Activated naive CD4-positive, alpha-beta T cell treated with anti-CD3 and anti-CD28 coated beads, Interleukin-2, amount 50 U/mL, for 16 hours (primary cell): ENCODE measurements at regions not wholly inside any gene's neighbourhood (a gene's known extent, or its start where the extent isn't known, plus 50 kb on each side); places are given as distances from the start of the nearest gene placed in this dataset.

Experiments
- DNase-seq: peaks from one replicate; pipeline ENCODE4 v3.0.0-alpha.2; 2020

DNA sequence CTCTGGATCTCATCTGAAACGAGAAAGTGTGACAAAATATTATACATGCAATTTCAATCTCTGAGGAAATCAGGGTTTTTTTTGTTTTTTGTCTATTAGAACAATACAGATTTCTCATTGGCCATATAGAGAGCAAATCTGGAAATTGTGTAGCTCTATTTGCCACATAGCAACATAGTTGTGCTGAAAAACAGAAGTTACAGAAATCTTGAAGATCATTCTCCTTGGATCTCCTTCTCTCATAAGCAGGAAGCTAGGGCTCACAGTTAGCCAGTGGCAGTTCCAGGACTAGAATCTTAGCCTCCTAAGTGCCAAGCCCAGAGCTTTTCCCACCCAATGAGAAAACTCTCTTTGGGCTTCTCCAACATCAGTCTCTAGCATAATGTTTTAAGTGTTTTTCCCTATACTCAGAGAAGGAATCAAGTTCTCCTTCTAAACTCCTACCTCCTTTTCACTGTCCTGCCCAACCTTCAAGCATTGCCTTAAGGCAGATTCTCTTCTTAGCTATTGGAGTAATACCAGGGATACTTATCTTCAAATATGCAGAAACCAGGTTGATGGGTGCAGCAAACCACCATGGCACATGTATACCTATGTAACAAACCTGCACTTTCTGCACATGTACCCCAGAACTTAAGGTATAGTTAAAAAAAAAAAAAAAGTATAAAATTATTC is 211.6 kb downstream of the ALDH8A1 start:
- DNase-seq, result no peak

DNA sequence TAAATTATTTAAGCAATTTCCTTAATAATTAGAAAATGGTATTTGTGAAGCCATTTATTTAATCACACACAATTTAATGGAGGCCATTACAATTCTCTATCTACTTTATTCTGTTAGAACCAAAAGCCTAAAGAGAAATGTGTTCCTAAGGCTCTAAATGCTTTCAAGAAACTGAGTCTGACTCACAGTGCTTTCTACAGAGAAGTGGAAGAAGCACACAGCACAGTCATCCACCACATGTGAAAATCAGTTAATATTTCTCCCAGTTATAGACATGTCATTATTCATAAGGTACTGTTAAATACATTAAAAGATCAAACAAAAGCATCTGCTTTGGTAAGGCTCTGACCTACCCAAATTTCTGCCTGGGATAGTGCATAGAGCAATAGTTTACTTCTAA is 214.4 kb downstream of the ALDH8A1 start:
- DNase-seq, result no peak

DNA sequence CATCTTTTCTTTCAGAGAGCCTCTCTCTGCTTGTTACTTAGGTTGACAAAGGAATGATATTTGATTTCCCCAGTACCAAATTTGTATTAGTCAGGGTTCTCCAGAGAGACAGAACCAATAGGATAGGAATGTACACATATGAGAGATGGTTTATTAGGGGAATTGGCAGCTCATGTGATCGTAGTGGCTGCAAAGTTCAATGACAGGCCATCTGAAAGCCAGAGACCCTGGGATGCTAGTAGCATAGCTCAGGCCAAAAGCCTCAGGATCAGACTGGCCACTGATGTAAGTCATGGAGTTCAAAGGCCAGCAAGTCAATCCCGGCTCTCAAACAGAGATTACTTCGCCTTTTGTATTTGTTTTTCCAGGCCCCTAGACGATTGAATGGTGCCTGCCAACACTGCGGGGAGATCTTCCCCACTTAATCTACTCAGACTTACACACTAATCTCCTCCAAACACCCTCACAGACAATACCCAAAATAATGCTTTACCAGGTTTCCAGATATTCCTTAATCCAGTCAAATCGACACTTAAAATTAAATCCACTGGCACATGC is 215.5 kb downstream of the ALDH8A1 start:
- no peak for DNase-seq

DNA sequence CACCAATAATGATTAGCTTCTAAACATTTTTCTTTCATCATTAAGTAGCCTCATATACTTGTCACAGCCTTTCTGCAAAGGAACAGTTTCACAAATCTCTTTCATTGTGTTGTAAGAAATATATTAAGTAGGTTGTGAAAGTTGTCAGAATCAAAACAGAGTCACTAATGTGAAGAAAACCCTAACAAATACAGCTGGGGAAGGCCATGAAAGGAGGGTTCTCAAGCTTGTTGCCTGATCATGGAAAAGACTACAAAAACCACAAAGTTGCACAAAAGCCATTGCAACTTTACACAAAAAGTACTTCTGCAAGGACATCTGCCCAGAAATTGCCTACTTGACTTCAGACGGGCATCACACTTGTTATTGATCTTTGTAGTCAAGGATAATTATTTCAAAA is 216.1 kb downstream of the ALDH8A1 start:
- no peak for DNase-seq

DNA sequence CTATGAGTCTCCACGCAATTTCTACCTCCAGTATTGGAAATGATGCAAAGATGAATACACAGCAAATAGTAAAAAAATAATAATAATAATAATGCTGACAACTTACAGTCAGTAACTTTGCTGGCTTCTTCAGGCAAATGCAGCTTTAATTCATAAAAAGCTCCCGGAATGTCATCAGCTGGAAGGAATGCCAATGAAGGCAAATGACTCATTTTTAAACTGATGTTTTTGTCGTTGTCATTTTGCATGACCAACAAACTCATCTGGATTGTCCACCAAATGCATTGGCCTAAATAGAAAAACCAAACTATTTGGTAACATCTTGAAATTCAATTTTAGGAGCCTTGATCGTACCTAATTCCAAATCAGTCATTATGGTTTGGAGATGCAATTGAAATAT is 217.1 kb downstream of the ALDH8A1 start:
- no peak for DNase-seq

DNA sequence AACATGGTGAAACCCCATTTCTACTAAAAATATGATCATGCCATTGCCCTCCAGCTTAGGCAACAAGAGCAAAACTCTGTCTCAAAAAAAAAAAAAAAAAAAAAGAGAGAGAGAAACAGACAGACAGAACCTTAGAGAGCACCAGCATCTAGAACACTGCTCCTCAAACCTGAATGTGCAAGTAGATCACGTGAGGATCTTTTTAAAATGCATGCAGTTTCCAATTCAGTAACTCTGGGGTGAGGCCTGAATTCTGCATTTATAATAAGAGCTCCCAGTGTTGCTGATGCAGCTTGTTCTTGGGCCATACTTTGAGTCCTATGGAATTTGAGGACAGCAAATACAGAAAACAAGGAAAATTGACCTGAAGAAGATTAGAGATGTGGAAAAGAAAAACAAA is 218.3 kb downstream of the ALDH8A1 start:
- DNase-seq, result no peak

DNA sequence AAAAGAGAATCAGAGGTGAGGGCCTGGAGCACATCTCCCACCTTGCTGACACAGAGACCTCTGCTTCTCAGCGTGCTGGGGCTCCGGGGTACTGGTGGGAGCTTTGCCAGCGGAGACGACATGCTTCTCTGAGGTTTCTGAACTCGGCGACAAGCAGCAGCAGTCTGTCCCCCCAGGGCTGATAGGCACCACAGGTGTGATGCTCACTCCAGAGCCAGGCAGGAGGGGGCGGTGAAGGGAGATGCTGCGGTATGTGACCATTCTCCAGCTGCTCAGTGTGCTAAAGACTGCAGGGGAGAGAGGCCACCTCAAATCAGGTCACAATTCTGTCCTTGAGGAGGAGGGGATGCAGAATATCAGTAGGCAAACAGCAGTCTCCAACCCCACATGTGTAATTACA is 219.9 kb downstream of the ALDH8A1 start:
- no peak for DNase-seq

DNA sequence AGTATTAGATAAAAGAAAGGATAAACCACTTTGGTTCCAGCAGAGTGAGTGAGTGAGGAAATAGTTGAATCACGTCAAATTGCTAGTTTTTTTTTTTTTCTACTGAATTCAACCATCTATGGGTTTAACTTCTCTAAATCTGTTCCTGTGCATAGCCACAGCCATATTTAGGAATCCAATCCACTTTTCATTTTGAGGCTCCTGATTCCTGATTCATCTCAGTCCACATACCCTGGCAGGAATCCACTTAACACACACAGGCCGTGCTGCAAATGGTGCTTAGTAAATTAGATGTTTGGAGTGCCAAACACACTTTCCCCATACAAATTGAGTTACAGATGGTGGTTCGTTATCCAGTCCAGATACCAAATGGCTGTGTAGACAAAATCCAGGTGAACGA is 220.3 kb downstream of the ALDH8A1 start:
- no peak for DNase-seq

DNA sequence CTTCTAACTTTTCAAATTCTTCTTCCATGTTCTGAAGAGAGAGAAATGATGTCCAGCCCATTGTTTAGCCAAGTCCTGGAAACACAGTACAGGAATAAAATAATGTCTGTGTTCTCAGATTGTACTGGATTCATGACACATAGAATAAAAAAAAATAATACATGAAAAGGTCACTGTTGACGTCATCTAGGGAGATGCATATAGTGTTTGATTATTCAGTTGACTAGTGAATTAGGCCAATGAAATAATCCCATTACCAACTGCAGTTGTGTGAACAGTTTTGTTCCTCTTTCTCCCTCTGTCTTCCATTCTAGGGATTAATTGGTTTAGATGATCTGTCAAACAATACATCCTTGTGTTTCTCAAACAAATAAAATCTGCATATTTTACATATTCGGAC is 222.8 kb downstream of the ALDH8A1 start:
- DNase-seq, result no peak

DNA sequence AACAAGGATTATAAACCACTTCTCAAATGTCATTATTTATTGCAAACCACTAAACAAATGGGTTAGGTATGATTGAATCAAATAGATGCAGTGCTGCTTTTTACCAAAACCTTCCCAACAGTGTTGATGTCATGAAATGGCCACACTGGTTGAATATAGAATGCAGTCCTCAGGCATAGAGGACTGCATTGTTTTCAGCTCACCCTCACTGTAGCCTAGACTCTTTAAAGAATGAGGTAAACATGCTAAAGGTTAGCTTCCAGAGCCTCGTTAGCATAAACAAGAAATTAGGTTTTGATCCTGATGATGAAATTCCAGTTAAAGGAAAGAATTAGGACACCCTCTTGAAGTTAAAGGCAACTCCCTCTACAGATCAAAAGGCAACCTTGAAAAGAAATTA is 224.3 kb downstream of the ALDH8A1 start:
- no peak for DNase-seq

DNA sequence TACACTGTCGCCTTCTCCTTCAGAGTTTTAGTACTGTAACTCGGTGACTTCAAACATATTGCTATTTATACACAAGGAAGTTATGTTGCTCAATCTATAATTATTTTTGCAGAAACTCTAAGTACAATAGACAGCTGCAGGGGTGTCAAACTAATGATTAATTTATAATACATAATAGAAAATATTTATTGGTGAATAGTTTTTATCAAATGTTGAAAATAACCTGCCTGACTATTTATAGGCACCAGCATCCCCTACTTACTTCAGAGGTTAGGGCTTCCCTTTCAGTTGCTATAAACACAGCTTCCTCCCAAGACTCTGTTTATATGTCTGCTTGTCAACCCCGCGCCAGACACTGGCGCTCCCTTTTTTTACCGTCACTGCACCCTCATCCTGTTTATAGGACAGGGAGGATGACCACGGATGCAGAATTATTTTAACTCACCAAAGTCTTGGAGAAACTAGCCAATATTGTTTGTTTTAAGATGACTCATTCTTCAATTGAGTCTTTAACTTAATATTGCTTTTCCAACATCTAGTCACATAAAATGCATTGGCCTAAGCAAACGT is 225.0 kb downstream of the ALDH8A1 start:
- no peak for DNase-seq

DNA sequence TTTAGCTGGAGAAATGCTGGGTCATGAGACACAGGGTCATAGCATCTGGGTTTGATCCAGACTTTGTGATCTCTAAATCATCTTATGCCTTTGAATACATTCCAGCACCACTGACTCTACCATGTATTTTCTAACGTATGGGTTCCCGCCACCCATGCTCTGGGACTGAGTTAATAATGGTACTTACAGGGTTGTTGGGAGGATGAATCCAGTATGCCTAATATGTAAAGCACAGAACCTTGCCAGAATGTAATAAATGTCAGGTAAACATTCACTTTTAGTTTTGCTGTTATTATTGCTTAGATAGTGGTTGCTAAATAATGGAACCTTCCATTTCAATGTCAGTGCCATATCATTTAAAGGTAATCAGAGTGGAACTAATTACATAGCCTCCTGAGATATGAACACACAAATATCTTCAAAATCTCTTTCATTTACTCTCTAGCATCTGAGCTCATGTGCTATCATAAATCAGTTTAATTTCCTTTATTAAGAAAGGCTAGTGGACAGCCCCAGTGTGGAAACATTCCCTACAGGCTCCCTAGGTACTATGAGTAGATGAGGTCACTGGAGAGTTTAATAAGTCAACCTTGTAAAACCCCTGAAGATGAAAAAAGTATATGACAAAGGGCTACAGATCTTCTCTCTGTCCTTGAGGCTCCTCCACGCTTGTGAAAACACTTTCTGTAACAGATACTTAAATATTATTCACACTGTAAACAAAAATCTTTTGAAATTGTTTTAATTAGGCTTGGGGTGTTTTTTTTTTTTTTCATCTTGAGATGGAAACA is 226.6 kb downstream of the ALDH8A1 start:
- DNase-seq, result no peak

DNA sequence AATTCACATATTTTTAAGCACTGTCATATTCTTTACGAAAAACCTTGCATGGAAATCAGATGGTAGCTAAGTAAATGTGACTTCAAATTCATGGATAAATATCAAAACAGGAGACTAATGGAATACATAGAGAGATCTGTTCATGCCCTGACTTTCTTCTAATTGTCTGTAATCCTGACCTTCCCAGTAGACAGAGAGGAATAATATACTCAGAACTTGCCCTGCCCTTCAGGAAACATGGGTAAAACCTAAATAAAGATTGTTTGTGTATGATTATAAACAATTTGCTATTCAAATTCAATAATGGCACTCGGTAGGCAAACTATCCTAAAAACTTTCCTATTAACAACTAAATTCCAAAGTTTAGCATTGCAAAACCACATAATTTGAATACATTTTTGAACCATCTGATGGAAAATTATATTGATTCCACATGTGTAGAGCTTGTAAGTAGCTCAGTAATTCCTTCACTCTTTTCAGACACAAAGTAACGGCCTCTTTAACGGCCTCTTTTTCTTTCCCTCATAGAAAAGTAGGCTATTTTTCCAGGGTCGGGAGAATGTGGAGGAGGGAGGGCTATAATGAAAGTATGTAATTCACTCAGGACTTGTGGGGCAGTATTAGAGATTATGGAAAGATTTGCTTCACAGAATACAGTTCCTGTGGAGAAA is 227.6 kb downstream of the ALDH8A1 start:
- no peak for DNase-seq

DNA sequence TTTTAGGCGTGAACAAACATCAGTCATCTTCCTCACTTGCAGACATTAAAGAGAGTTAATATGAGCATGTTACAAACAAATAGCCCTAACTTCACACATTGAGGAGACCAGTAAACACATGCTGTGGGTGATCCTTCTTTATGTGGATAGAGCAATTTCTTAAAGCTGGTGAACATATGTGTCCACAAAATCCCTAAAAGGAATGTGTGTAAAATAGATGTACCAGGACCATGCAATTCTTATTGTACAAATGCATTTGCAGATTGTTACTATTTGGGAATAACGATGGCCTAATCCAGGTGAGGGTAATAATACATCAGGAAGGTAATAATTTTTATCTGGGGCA is 228.9 kb downstream of the ALDH8A1 start:
- DNase-seq, result no peak

DNA sequence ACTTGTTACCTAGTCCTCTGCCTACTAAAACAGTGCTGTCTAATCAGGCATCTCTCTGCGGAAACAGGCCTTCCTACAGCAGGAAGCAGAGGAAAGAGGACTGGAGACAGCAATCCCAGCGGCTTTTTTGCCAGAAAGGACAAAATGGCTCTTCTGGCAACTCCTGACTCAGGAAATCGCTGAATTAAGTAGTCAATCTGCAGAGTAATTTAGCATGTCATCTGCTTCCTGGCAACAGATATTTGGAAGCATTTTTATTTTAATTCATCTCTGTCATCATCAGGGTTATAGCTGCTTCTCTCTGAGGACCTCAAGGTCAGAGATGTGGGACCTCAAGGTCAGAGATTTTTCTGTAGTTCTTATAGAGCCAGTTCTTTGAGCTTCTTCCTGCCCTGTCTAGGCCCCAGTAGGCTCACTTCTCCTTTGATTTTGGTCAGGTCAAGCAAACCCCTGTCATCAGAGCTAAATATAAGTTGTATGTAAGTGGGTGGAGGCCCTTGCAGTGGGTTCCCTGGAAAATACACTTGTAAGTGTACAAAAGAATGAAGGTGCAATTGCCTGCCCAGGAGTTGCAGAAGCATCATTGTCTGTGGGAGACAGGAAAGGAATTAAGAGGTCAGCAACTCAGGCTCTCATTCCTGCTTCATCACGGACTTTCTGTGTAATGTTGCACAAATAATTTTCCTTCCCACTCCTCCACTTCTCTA is 229.4 kb downstream of the ALDH8A1 start:
- no peak for DNase-seq

DNA sequence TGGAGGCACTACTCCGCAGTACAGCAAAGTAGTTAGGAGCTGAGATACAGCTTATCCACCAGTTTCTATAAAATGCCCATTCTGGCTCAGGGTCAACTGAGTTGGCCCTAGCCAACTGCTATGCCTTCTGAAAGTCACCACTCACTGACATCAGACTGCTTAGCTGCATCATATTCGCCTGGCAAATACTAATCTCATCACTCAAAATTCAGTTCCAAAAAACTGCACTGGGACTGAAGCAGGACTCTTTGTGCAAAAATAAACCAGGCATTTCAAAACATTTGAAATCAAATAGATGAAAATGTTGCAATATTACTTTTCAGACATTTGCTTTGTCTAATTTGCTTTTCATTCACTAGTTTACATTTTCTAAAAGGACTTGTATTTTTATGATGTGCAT is 230.0 kb downstream of the ALDH8A1 start:
- DNase-seq, result no peak

DNA sequence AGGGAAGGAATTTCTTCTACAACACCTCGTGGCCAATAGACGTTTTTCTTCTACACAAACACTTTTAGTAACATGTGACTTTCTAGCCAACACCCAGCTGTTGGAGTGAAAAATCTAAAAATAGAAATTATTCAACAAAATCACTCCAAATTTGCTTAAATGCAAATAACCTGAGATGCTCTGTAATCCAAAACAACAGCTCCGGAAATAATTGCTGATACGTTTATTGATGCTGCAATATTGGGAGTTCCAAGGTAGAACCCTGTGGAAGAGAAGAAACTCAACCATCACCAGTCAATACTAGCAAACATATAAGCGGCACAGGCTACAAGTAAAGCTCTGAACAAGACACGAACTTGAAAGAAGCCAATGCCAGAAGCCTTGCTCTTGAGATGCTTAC is 230.6 kb downstream of the ALDH8A1 start:
- DNase-seq, result no peak

DNA sequence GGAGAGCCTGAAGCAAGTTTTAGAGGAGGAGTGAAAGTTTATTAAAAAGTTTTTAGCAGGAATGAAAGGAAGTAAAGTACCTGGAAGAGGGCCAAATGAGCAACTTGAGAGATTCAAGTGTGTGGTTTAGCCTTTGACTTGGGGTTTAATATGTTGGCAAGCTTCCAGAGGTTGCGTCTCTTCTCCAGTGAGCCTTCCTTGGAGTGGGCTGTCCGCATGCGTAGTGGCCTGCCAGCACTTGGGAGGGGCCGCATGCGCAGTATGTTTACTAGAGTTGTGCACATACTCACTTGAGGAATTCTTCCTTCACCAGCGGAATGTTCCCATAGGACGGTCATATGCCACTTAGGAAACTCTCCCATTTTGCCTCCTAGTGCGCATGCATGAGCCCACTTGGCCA is 235.2 kb downstream of the ALDH8A1 start:
- no peak for DNase-seq

DNA sequence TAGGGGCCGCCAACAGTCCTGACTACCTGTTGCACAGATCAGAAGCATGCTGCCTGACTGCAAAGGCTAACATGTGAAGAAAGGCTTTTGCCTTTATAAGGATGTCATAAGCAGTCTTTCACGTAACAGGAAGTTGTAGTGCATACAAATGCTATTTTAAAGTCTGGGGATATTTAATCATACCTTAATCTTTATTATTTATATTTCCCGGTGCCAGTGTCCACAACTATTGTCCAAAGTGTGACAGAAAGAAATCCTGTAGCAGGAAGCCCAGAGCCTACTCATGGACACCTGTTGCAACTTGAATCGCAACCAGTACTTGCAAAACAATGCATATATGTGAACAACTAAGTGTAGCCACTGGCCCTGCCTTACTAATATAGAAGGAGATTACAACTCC is 235.8 kb downstream of the ALDH8A1 start:
- no peak for DNase-seq

DNA sequence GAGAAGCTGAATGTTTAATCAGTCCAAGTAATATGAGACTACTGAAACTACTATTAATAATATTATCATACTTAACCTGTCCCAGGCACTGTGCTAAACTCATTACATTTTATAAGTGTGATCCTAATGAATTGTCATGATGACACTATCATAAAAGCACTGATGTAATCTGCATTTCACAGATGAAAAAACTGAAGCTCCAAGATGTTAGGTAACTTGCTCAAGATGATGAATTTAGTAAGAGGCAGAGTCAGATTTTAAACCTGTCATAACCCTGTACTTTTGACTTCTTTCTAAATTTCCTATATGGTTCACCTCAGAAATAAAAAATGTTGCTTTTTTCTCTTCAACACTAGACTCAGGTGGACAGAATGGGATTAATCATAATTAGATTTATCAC is 237.6 kb downstream of the ALDH8A1 start:
- no peak for DNase-seq

DNA sequence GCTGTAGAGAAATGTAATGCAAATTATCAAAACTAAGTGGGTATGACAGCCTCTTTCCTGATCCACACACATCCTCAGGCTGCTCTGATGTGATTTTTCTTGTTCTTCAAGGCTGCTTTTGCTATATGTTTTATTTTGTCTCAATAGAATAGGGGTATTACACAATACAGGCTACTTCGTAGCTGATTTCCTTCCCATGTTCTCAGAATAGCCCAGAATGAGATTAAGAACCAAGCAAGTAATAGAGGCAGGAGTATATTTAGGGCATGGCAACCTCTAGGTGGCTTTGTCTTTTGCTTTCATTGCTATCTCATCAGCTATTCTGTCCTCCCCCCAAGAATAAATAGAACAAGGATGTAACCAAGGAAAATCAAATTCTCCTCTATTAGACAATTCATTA is 241.8 kb downstream of the ALDH8A1 start:
- no peak for DNase-seq

DNA sequence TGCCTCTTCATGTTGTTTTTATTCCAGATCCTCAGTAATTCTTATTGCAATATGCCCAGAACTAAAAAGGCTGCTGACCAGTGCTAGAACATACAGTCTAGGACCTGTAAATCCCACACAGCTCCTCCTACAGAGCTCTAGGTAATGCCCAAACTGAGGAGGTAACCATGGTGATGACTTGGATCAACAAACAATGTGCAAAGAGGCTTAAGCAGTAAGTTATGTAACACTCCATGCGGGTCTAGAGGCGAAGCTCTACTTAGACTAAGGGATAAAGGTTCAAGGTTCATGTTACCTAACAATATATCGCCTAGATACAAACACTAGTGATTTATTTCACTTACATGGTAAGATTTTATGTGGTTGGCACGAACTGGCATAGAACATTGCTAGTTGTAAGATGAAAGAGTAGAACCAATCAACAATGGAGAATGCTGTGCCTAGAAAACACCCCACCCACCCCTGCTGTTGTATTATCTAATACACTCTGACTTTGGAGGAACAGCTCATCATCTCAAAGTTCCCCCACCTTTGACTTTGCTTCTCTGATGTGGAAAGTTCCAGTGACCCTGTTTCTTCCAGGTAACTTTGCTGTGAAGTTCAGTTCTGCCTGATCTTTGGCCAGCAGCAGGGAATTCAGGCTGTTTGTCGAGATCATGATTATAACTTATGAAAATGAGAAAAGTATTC is 242.4 kb downstream of the ALDH8A1 start:
- DNase-seq, result no peak
